ENCODE measurements at regions not wholly inside any gene's neighbourhood (a gene's known extent, or its start where the extent isn't known, plus 50 kb on each side); places are given as distances from the start of the nearest gene placed in this dataset.

DNA sequence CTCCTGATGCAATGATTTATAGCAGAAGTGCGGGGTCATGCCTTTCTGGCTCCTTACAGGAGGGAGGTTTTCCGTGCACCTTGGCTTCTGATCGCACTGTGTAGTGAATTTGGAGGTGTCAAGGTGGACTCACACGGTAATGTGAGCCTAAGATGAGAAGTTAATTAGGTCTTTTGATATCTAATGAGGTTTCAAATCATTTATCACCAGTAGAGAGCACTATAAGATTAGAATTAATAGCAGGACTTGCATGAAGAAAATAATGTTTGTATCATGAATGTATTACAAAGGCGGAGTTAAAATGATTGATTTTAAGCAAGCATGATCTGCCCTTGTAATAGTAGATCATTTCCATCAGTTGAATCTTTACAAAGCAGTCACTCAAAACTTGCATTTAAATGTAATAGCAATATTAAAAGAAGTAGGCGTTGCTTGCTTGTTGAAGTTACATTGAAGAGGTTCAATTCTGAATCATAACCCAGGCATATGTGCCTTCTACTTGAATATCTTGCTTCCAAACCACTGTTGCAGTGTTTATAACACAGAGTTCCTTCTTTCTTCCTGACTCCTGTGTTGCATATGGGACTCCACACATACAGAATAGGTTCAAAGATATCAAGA is 152.1 kb downstream of the FMR1NB start:
- Mint-ChIP-seq H3K27ac (no peak overlapping the region), H3K27me3 (ENCODE audit: low read depth) (no peaks in the 10 kb centered on the region), H3K9me3 (peaks cover 37 to 51% of the 10 kb centered on the region in 2 experiments), H3K36me3 (ENCODE audit: insufficient read depth in 1 of 3, low read depth in 3 of 3) (peaks cover under 1 to 1% (median under 1%) of the 10 kb centered on the region in 3 experiments; a peak in 4 of 7 replicates), H3K4me1 (peaks cover 2 to 6% of the 10 kb centered on the region in 2 experiments; a peak in 2 of 4 replicates), H3K4me3 (no peak overlapping the region)
- Histone ChIP-seq H3K9ac (ENCODE audit: extremely low read depth, insufficient read length, low read length) (no peak overlapping the region), H3K4me2 (ENCODE audit: insufficient read depth, insufficient read length, low read length) (no peak overlapping the region), H3K23ac (ENCODE audit: insufficient read length, low read depth, low read length) (no peak overlapping the region), H3K14ac (ENCODE audit: insufficient read depth, low read length) (no peak overlapping the region), H4K91ac (ENCODE audit: insufficient read length, low read depth, low read length) (no peak overlapping the region), H2BK12ac (ENCODE audit: insufficient read length, low read depth, low read length) (no peak overlapping the region), H4K8ac (replicated peaks; ENCODE audit: insufficient read length, low read depth, low read length) (no peak overlapping the region), H2BK15ac (ENCODE audit: low read depth, low read length) (no peak overlapping the region), H3K23me2 (ENCODE audit: insufficient read length, low read depth, low read length, poor library complexity, severe bottlenecking) (no peaks in the 10 kb centered on the region), H2BK20ac (ENCODE audit: low read depth, low read length, poor library complexity, severe bottlenecking) (no peak overlapping the region), H3K4ac (ENCODE audit: low read depth, low read length) (no peak overlapping the region), H4K5ac (ENCODE audit: insufficient read length, low read depth, low read length) (no peak overlapping the region), H2BK120ac (ENCODE audit: low read depth, low read length, poor library complexity, severe bottlenecking) (no peak overlapping the region), H2BK5ac (ENCODE audit: insufficient read length, low read length) (no peak overlapping the region), H3K79me2 (ENCODE audit: insufficient read depth, low read length) (no peaks in the 10 kb centered on the region), H3K27me3 (ENCODE audit: insufficient read depth, low read length) (no peaks in the 10 kb centered on the region), H2AFZ (ENCODE audit: low read length) (no peak overlapping the region), H3K9me3 (ENCODE audit: control insufficient read depth, low read depth, low read length) (peaks cover 27% of the 10 kb centered on the region), H3K27ac (ENCODE audit: insufficient read length, low read depth, low read length) (no peak overlapping the region), H3K79me1 (ENCODE audit: insufficient read depth, low read depth, low read length, poor library complexity, severe bottlenecking) (no peaks in the 10 kb centered on the region), H2AK5ac (ENCODE audit: insufficient read length, low read length) (no peak overlapping the region), H4K20me1 (ENCODE audit: control insufficient read depth, insufficient read depth, insufficient read length) (no peaks in the 10 kb centered on the region), H3K18ac (ENCODE audit: insufficient read length, low read depth, low read length) (no peak overlapping the region), H3T11ph (ENCODE audit: low read length) (no peak overlapping the region), H3K4me1 (ENCODE audit: insufficient read depth, low read length) (no peaks in the 10 kb centered on the region), H3K56ac (ENCODE audit: insufficient read length, low read depth, low read length) (no peak overlapping the region)
- WGBS (ENCODE audit: extremely low coverage, insufficient read length, low lambda C conversion rate) = no CpG with 5 or more reads among the region's 6 CpGs
- TF ChIP-seq, protein P1, sequence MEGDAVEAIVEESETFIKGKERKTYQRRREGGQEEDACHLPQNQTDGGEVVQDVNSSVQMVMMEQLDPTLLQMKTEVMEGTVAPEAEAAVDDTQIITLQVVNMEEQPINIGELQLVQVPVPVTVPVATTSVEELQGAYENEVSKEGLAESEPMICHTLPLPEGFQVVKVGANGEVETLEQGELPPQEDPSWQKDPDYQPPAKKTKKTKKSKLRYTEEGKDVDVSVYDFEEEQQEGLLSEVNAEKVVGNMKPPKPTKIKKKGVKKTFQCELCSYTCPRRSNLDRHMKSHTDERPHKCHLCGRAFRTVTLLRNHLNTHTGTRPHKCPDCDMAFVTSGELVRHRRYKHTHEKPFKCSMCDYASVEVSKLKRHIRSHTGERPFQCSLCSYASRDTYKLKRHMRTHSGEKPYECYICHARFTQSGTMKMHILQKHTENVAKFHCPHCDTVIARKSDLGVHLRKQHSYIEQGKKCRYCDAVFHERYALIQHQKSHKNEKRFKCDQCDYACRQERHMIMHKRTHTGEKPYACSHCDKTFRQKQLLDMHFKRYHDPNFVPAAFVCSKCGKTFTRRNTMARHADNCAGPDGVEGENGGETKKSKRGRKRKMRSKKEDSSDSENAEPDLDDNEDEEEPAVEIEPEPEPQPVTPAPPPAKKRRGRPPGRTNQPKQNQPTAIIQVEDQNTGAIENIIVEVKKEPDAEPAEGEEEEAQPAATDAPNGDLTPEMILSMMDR (conservative IDR thresholded peaks at IDR 0.05) = peak; percentile 34; the same call in 2 of the 3 replicates
- DNase-seq = no peak
